Ishikawa (cell line): ENCODE measurements at regions not wholly inside any gene's neighbourhood (a gene's known extent, or its start where the extent isn't known, plus 50 kb on each side); places are given as distances from the start of the nearest gene placed in this dataset.

ENCODE experiments used
- CEBPB ChIP-seq: IDR thresholded peaks from 2 replicates; pipeline ENCODE4 v1.6.1; 2012
- CREB1 ChIP-seq: IDR thresholded peaks from 2 replicates; pipeline ENCODE4 v1.6.1; 2012; ENCODE audit warnings: low read depth
- EGR1 ChIP-seq: IDR thresholded peaks from 2 replicates; pipeline ENCODE4 v1.6.1; 2012
- EP300 ChIP-seq: IDR thresholded peaks from 2 replicates; pipeline ENCODE4 v1.6.1; 2012; ENCODE audit warnings: borderline replicate concordance
- FOXM1 ChIP-seq: IDR thresholded peaks from 2 replicates; pipeline ENCODE4 v1.6.1; 2012; ENCODE audit warnings: low read depth, borderline replicate concordance
- MAX ChIP-seq: IDR thresholded peaks from 2 replicates; pipeline ENCODE4 v1.6.1; 2012
- NFIC ChIP-seq: IDR thresholded peaks from 2 replicates; pipeline ENCODE4 v1.6.1; 2012
- RAD21 ChIP-seq: IDR thresholded peaks from 2 replicates; pipeline ENCODE4 v1.6.1; 2012; ENCODE audit warnings: low read depth
- REST ChIP-seq: IDR thresholded peaks from 2 replicates; pipeline ENCODE4 v1.6.1; 2012; ENCODE audit warnings: low read depth, mild to moderate bottlenecking
- TAF1 ChIP-seq: IDR thresholded peaks from 2 replicates; pipeline ENCODE4 v1.6.1; 2012; ENCODE audit warnings: low read depth, mild to moderate bottlenecking
- TCF12 ChIP-seq: IDR thresholded peaks from 2 replicates; pipeline ENCODE4 v1.6.1; 2012; ENCODE audit warnings: low read depth
- TEAD4 ChIP-seq: IDR thresholded peaks from 2 replicates; pipeline ENCODE4 v1.6.1; 2012
- USF1 ChIP-seq: IDR thresholded peaks from 2 replicates; pipeline ENCODE4 v1.6.1; 2012
- YY1 ChIP-seq: IDR thresholded peaks from 2 replicates; pipeline ENCODE4 v1.6.1; 2012; ENCODE audit warnings: low read depth
- ZBTB7A ChIP-seq: IDR thresholded peaks from 2 replicates; pipeline ENCODE4 v1.6.1; 2012; ENCODE audit warnings: low read depth

- no peak for TF ChIP-seq RAD21
- no peak for TF ChIP-seq TCF12
- no peak for TF ChIP-seq YY1
- TF ChIP-seq FOXM1, result no peak
Observed at GRCh38 chr4:165787516-165788274, 85.3 kb upstream of the TLL1 start.

- TF ChIP-seq EGR1 (no peak), ZBTB7A (no peak), TCF12 (no peak), TAF1 (no peak), YY1 (no peak), REST (no peak), EP300 (no peak), FOXM1 (no peak), CEBPB (no peak), NFIC (no peak), RAD21 (no peak), CREB1 (no peak), USF1 (no peak), MAX (no peak), TEAD4 (no peak)
Observed at GRCh38 chr4:165788686-165789463, 84.2 kb upstream of the TLL1 start.

- TF ChIP-seq REST (no peak), FOXM1 (no peak), NFIC (no peak), YY1 (no peak), CREB1 (no peak), MAX (no peak)
Observed at GRCh38 chr4:165793236-165793635, 79.8 kb upstream of the TLL1 start.

GRCh38 chr4:165794834-165795233 is 78.2 kb upstream of the TLL1 start:
- TF ChIP-seq RAD21 (no peak), EP300 (no peak), FOXM1 (no peak), NFIC (no peak), MAX (no peak), YY1 (no peak), REST (no peak)

GRCh38 chr4:165799384-165799815 is 73.6 kb upstream of the TLL1 start:
- TF ChIP-seq REST (no peak), TCF12 (no peak), TEAD4 (no peak), CREB1 (no peak), CEBPB (no peak), USF1 (no peak), MAX (no peak), NFIC (no peak), TAF1 (no peak), EGR1 (no peak)
